Central memory CD4-positive, alpha-beta T cell (primary cell): ENCODE measurements at regions not wholly inside any gene's neighbourhood (a gene's known extent, or its start where the extent isn't known, plus 50 kb on each side); places are given as distances from the start of the nearest gene placed in this dataset.
"Not testable (repeated sequence)": the region's sequence is repeated elsewhere in the genome, so short reads cannot be mapped to it uniquely, and the experiment has no call there.

Experiments
- DNase-seq: peaks from one replicate; pipeline ENCODE4 v3.0.0; 2022

DNA sequence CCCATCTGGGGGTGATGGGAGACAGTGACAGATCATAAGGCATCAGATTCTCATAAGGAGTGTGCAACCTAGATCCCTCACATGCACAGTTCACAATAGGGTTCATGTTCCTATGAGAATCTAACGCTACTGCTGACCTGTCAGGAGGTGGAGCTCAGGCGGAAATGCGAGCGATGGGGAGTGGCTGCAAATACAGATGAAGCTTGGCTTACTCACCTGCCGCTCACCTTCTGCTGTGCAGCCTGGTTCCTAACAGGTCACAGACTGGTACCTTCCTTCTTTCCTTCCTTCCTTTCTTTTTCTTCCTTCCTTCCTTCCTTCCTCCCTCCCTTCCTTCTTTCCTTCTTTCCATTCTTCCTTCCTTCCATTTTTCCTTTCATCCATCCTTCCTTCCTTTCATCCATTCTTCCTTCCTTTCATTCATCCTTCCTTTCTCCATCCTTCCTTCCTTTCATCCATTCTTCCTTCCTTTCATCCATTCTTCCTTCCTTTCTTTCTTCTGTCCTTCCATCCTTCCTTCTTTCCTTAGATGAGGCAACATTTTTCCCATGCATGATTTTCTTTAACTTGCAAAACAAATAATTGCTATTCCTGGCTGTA lies 370.0 kb upstream of the AUTS2 start:
- DNase-seq: no peak

DNA sequence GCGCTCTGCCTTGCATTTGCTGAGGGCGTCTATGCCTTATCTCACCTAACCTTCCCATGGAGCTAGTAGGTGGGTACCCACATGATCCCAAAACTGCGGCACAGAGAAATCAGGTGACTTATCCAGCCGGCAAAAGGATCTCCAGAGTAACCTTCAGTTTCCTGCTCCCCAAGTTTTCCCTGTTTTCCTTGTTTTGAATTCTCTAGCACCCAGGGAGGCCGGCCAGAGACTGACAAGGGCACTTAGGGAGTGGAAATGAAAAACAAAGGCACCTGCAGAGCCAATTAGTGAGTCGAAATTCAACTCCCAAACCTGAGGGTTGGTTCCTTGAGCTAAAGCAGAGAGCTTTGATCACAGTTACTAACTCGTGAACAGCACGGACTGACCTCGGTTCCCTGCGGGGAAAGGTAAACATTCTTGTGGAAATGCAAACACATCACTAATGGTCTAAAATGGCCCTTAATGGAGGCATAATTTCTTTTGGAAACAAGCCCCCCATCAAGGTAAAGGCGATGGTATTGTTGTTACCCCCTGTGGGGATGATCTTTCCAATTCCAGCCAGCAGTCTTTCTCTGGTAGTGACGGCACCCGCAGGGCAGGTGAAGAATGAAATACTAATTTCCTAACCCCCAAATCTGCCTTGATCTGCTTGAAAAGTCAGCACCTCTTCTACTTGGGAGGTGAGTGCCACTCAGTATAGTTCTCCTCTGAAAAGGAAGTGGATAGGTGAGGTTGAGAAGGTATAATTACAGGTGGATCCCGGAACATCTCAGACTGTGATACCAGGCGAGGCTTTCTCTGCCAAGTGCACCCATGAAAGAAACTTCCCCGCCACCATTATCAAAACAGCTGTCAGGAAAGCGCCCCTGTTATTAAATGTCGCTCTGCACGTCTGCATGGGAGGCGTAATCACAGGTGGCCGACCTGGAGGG lies 365.6 kb upstream of the AUTS2 start:
- DNase-seq: no peak

DNA sequence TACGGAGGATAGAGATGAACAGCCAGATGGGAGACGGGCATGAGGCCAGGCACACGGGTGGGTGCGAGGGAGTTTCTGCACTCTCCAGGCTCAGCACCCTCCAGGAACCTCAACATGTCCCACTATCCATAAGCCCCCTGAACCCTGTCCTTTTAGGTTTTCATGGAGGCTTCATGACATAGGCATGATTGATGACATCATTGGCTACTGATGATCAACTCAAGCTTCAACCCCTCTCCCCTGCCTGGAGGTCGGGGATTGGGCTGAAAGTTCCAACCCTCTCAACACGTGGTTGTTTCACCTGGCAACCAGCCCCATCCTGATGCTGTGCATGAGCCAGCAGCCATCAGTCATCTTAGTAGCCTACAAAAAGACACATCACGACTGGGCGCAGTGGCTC lies 360.7 kb upstream of the AUTS2 start:
- no peak for DNase-seq

DNA sequence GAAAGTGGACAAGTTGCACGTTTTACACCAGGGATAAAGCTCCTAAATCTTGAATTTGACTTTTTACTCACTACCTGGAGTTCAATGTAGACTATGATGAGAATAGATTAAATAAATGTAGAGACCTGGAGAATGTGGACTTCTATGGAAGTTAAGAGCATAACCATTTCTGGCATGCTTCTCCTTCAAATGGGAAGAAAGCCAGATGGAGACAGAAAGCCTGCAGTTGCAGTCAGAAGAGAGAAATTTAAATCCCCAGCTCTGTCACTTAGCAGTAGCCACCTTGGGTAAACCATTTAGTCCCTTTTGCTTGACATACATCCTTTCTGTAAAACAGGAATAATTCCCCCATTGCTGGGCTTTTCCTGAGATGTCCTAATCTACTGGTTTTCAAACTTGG lies 355.3 kb upstream of the AUTS2 start:
- DNase-seq: no peak

DNA sequence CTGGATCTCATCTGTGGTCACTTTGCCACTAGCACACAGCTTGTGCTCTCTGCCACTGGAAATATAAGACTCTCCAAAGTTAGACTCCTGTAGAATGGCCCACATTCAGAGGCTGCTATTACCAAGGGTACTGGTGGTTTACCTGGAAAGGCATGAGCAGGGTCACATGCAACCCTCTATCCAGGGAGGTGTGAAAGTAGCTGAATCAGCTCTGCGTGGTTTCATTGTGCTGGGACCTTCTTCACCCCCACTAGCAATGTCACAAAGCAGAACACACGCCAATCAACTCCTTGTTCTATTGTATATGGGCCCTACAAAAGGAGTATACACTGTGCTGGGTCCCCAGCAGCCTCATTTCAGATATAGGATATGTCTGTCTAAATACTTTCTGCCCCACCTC lies 353.6 kb upstream of the AUTS2 start:
- DNase-seq: no peak

DNA sequence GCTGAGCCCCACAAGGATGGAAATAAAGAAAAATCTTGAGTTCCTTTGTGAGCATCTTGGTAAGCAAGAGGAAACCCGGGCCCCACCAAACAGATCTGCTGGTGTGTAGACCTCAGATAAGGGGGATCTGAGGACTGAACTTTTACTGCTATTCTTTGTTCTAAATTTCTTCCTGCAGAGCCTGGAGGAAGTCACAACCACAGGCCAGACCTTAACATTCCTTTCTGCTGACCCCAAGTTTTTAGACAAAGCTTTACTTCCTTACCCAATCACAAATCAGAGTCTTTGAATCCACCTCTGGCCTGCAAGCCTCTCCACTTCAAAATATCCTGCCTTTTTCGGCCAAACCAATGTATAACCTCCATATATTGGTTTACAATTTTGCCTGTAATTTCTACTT lies 352.6 kb upstream of the AUTS2 start:
- DNase-seq: no peak

DNA sequence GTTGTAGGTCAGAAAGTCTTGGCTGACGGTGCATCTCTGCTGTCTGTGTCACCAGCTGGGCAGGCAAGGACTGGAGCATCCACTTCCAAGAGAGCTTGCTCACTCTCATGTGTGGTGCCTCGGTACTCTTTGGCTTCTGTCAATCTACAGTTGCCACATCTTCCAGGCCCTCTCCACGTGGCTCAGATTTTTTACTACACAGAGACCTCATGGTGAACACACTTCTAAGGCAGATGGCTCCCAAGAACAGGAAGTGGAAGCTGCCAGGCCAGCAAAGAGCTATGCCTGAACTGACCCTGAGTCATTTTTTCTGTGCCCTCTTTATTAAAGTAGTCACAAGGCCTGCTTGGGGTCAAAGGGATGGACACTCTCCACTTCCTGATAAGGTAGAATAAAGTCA lies 351.5 kb upstream of the AUTS2 start:
- DNase-seq: no peak

DNA sequence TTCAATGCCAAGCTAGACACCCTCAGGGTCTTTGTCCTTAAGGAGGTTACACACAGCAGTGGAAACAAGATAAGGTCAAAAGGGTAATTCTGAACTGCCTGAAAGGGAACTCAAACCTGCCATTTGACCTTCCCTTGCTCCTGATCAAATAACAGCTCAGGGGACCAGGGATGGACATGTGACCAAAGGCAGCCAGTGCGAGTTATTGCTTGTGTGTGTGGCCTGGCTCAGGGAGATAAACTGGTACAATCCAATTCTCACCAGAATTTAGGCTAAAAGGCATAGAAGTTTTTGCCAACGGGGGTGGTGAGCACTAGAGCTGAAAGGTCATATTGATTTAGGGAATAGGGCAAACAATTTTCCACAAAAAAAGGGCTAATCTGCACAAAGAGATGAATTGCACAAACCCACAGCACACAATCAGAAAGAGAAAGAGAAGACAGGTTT lies 349.9 kb upstream of the AUTS2 start:
- DNase-seq: not testable (repeated sequence)

DNA sequence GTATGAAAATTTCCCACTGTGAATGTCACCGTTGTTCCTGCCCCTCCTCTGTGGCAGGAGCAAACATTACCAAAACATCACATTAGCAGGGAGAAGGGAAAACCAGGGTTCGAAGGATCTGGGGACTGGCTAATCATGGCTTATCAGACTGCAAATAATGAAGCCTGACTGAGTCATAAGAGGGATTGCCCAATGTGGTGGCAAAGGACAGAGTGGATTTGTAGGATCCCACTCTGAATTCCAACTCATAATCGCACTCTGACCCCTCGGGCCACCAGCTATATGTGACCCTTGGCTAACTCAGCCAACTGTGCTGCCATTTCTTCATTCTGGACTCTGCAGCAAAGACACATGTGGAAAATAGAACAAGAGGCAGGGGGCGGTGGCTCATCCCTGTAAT lies 347.3 kb upstream of the AUTS2 start:
- no peak for DNase-seq

DNA sequence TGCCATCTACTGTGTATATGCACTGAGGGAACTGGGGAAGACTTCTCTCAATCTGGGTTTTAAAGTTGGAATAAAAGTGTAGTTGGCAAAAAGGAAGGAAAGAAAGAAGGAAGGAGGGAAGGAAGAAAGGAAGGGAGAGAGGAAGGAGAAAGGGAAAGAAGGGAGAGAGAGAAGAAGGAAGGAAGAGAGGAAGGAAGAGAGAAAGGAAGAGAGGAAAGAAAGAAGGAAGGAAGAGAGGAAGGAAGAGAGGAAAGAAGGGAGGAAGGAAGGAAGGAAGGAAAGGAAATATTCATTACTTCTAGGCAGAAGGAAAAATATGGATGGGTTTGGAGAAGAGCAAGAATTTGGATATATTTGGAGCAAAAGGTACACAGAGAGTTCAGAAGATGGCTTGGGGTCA lies 343.6 kb upstream of the AUTS2 start:
- DNase-seq: no peak

DNA sequence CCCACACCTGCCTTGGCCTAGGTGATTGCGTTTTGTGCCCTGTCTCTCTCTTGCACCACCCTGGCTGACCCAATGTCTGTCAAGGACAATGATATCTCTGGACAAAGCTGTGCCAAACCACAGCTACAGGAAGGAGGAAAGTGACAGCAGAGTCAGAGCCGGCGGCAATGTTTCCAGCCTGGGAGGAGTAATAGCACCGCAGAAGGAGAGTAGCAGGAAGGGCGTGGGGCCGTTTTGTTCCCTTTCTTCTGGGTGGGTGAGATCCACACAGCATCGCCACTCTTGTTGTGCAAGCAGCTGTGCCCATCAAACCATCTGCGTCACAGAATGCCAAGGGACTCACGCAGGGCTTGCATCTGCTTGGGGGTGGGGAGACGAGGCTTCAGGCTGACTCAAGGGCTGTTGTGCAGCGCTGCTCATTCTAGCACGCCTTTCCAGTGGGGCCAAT lies 341.6 kb upstream of the AUTS2 start:
- no peak for DNase-seq

DNA sequence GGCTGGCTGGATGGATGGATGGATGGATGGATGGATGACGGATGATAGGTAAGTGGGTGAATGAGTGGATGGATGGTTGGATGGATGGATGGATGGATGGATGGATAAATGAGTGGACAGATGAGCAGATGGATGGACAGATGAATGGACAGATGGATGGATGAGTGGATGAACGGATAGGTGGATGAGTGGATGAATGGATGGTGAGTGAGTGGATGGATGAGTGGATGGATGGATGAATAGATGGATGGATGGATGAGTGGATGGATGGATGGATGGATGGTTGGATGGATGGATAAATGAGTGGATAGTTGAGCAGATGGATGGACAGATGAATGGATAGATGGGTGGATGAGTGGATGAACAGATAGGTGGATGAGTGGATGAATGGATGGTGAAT lies 340.7 kb upstream of the AUTS2 start:
- DNase-seq: no peak

DNA sequence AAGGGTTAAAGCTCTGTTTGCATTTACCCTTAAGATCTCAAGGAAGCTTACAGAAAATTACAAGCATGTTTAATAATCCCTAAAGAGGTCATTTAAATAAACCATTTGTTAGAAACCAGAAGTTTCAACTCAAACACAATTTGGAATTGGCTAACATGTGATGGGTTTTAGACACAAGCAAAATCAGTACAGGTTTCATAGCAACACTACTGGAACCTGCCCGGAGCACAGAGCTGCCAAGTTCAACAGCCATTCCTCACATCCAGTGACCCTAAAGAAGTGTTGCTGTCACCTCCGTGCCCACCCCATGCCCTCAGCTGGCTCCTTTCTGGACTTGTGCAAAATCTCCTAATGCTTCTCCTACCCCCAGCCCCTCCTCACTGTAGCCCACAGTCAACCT lies 338.8 kb upstream of the AUTS2 start:
- no peak for DNase-seq

DNA sequence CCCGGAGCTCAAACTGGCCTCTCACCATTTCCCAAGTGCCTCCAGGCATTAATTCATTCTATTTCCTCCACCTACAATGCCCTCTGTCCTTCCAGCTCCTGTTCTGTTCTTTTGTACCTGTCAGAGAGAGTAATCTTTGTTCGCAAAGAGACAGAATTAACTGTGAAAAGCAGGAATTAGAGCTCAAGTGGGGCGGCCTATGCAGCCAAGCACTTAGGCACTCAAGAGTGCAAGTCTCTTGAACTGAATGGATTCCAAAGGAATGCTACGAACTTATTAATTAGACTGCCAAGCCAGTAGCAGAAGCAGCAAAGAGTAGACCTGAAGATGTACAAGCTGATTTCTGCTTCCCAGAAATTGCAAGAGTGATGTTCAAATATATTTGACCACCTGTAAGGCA lies 338.3 kb upstream of the AUTS2 start:
- DNase-seq: no peak

DNA sequence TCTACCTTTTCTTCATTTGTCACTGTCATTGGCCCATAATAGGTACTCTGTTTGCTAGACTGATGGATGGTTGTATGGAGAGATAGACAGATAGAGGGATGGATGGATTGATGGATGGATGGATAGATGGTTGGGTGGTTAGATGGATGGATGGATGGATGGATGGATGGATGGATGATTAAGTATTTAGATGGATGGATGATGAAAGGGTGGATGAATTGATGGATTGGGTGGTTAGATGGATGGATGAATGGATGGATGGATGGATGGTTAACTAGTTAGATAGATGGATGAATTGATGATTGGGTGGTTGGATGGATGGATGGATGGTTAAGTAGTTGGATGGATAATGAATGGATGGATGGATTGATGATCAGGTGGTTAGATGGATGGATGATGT lies 334.7 kb upstream of the AUTS2 start:
- no peak for DNase-seq

DNA sequence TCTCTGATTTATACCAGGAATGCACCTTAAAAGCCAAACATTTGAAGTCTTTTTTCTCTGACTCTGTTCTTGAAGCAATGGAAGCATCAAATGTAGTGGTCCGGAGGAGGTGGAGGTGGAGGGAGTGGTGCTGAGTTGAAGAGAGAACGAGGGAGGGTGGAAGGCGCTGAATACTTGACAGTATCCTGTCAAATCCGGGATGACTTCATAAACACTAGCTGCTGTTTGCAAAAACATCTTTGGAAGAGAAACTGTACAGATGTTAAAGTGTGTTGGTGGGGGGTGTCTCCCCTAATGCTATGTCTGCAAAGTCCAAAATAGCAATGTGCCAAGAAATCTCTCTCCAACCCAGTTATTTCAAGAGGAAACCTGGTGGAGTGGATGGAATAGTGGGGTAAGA lies 328.5 kb upstream of the AUTS2 start:
- no peak for DNase-seq

DNA sequence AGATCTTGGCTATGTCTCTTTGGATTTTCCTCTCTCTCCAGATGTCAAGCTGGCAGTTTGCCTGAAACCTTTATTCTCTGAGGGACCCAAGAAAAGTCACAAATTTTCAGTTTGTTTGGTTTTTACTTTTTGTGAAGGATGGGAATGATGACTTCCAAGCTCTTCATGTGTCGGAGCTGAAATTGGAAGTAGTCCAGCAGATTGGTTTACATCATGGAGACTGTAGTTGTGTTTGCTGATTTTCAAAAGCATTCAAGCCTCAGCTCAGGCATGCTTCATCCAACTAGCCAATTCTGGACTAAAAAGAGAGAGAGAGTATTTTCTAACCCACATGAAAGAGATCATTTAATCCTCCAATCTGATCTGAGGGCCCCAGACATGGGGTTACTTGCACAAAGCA lies 326.2 kb upstream of the AUTS2 start:
- DNase-seq: no peak

DNA sequence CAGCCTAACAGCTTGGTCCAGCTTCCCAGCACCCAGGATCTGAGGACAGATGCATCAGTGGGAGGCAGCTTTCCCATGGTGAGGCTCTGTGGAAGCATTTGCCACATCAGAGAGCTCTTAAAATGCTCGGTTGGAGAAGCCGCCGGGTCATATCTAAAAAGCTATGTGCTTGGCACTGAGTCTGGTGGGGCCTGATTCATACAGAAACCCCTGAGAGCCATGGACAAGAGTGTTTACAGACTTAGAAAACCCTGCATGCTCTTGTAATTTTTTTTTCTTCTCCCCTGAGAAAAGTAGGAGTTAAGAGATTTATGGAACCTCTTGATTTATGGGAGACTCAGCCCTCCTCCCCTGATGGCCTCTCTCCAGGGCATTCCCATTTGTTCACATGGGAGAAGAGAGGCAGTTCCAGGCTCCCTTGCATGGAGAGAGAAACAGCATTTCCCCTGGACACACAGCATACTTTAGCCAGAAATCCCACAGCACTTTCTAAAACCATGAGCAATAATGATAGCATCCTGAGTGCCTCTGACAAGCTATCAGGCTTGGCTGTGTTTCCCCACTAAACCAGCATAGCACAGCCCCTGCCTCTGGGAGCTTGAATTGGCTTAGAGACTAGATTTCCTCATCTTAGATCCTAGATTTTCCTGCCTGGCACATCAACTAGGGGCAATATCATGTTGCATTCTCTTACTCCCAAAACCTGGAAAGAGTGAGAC lies 322.1 kb upstream of the AUTS2 start:
- DNase-seq: no peak

DNA sequence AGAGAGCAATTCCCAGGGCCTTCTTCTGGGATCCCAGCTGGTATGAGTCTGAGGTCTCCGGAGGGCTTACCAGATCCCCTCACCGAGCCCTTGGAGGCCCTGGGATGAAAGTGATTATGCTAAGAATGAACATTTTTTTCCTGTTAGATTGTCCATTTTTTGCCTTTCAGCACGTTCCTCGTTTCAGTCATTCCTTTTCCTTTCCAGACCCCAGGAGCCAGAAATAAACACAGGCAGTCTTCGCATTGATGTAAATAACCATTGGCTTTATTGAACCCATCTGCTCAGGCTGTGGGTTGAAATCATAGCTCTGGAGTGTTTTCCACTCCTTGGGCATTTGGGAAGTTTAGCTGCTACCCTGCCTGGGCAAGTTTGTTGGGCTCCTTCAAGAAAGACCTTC lies 320.9 kb upstream of the AUTS2 start:
- no peak for DNase-seq

DNA sequence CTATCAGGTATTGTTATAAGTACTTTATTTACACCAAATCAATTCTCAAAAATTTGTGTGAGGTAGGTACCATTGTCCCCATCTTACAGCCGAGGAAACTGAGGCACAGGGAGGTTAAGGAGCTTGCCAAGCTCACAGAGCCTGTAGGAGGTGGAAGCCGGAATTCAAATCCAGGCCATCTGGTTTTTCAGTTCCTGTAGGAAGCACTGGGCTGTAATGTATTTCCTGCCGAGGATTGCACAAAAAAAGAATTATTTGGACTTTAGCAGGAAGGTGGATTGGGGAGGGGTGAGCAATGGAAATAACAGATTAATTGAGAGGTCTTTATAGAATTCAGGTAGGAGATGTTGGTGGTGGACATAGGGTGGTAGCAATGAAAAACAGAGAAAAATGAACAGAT lies 315.3 kb upstream of the AUTS2 start:
- DNase-seq: no peak

DNA sequence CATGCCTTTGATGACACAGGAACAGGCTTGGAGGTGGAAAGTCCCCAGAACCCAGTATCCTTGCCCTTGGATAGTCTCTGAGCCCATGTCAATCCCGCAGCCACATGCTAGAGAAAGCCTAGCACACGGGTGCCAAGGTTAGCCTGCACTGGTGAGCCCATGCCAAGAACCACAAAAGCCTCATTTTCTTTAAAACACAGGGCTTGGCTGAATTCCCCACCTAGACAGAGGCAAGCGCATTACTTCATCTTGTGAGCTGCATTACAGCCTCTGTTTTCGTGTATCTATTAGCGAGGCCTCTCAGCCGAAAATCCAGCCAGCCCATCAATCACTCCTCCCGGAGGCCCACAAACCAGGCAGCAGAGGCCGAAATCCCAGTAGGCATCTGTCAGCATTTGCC lies 314.9 kb upstream of the AUTS2 start:
- DNase-seq: no peak

DNA sequence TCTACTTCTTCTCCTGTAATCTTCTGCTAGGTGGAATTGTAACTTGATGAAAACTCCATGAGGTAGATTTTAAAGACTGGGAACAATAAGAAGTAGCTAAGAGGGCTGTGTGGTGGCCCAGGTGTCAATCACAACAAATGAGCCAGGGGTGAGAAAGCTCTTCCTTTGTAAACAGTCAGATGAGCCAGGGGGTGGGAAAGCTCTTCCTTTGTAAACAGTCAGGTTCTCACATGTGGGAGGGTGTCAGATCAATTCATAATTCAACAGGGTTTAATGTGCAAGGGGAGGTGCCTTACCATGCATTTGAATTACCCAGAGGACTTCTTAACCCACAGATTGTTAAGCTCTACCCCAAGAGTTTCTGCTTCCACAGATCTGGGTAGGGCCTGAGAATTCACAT lies 312.4 kb upstream of the AUTS2 start:
- DNase-seq: no peak

DNA sequence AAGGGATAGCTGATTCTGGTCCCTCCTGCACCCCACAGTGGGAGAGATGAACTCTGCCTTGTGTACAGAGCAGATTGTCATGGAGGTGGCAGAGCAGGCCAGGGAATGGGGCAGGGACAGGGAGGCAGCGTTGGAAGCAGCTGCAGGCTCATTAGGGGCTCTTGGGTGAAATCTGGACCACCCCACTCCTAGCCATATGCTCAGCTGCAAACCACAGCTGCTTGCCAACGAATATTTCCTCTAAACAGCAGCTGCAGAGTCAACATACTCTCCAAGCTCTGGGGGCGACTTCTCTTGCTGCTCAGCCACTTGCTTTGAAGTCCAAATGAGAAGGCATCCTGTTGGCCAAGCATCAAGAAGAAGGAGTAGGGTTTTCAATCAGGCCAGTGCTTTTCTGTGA lies 302.3 kb upstream of the AUTS2 start:
- DNase-seq: no peak

DNA sequence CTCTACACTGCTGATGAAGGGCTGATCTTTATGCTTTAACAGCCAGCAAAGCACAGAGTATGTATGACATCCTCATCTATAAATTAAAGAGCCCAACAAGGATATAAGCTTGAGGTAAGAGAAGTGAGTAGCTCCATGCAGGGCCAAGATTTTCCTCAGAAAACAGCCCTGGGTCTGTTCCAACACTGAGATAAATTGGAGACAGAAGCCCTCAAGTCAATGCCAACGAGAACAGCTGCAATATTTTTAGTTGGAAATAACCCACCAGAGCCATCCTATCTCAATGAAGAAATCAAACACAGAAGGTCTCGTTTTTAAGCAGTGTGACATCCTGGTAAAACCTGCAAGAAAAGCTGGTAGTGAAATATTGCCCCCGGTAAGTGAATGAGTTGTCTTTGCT lies 297.0 kb upstream of the AUTS2 start:
- DNase-seq: no peak
